ENCODE measurements at regions not wholly inside any gene's neighbourhood (a gene's known extent, or its start where the extent isn't known, plus 50 kb on each side); places are given as distances from the start of the nearest gene placed in this dataset.

GRCh38 chr2:71991397-71991796 lies 156.3 kb downstream of the CYP26B1 start:
- TF ChIP-seq CTCF (IDR thresholded peaks at IDR 0.05), result no peak
- no peak for TF ChIP-seq POLR2A (IDR thresholded peaks at IDR 0.05)
